ENCODE measurements at regions not wholly inside any gene's neighbourhood (a gene's known extent, or its start where the extent isn't known, plus 50 kb on each side); places are given as distances from the start of the nearest gene placed in this dataset.
"Not testable (repeated sequence)": the region's sequence is repeated elsewhere in the genome, so short reads cannot be mapped to it uniquely, and the experiment has no call there.

DNA sequence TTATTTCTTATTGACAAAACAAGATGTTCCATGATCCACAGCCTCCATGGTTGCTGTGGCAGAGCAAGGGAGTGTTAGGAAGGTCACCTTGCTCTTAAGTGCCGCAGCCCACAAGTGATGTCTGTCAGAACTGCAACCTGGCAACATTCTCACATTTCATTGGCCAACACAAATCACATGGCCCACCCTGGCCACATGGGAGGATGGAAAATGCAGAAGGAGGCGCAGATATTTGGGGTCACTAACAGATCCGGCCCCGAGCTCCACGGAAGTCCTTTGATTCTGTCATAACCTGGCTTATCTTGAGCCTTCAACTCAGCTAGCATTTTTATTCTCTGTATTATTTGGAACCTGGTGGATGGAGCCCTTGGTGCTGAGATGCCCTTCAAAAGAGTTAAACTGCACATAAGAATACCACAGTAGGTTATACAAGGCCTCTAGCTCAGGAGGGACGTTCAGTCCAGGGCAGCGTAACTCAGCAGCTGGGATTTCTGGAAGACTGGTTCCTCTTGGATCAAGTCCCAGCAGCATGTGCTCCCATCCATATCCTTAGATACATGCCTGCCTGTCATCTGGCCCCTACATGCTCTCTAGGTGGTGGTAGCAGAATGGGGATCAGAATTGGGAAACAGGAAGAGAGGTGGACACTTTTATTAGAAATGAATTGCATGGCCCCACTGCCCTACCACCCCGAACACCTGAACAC lies 508.1 kb downstream of the HAPSTR1 start:
- no peak for DNase-seq

DNA sequence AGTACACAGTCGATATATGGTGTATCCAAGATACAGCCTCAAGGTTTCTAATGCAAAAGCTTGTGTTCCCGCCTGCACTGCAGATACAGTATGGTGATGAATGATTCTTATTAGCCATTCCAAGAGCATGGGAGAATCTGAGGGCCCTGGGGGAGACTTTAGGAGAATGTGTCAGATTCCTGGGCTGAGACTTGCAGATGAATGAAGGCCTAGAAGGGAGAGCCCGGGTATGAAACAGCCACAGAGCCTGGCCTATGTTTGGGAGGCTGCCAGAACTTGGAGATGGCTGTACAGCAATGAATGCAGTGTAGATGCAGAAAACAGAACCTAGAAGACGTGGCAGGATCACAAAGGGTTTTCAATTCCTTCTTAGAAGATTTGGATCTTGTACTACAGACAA lies 510.7 kb downstream of the HAPSTR1 start:
- DNase-seq = no peak

DNA sequence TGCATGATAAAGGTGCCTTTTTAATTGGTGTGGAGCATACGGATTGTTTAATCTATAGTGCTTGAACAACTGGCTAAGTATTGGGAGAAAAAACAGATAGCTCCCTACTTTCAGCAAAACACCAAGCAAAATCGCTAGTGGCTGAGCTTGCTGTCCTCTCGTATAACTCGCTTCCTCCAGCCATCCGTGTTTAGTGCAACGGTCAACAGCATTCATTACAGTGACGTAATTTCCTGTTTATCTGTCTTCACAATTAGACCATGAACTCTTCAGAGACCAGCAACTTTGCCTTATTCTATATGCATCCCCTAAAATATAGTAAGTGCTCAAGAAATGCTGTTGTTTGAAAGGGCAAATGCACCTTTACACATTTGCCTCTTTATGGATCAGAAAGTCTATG lies 511.9 kb downstream of the HAPSTR1 start:
- DNase-seq = no peak

DNA sequence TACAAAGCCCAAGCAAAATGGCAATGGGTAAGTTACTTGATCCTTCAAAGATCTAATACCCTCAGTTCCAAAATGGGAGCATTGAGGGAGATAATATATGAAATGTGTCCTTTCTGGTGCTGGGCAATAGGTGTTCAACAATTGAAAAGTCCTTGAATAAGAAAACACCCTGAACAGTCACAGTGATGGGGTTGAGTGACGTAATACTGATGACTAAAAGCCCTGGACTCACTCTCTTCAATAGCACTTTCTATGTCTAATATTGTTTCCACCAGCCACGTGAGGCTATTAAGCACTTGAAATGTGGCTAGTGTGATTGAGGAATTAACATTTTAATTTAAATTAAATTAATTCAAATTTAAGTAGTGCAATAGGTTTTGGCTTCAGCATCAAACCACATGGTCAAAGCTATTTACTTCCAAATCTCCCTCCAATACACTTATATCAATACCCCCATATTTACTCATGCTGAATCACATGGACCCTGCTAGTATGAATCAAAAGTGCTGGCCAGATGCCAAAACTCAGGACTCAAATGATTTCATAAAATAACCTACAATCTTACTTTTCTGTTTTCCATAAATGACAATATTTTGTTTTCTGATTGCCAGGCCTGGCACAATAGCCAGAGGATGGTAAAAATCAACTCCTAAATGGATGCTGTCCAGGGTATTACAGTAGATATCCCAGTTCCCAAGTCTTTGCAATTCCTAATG lies 516.2 kb downstream of the HAPSTR1 start:
- no peak for DNase-seq

DNA sequence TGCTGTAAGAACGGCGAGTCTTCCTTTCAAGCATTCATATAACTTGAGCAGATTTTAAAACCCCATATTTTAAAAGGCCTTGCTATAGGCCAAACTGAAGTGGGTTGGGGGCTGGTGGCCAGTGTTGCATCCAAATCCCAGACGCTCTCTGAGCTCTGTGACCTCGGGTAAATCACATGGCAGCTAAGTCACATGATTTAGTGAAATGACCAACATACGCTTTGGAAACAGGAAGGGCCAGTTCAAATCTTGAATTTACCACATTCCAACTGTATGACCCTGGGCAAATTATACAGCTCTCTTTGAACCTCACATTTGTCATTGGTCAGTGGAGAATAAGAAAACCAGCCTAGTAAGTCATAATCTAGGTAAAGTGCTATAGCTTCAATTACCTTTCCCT lies 519.3 kb downstream of the HAPSTR1 start:
- no peak for DNase-seq

DNA sequence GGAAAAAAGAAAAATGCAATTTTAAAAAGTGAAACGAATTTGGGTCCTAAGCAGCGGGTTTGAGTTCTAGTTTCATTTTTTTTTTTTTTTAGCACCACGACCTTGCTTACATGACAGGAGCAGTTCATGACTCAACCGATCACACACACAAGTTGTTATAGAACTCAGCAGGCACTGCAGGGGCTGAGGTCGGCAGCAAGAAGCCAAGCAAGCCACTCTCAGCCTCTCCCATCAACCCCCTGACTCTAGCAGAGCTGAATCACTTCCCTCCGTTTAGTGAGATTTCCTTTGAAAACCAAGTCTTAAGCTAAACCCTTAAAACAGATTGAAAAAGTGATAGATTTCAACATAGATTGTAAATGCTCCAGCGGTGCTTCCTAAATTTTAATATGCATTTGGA lies 520.8 kb downstream of the HAPSTR1 start:
- no peak for DNase-seq

DNA sequence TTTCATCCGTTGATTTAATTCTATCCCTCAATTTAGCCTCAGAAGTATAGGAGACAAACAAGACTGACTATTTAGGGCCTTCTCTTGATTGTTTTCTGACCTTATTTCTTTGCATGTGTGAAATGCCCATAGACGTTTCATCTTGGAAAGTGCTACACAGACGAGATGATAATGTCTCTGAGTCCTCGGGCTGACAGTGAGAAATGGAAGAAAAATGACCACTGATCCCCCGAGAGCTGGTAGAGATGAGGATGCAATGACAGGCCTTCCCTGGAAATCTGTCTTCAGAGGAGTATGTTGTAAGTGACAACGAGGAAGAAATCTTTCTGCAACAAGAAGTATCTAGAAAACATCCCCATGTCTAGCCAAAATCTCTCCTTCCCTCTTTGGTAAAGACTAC lies 522.9 kb downstream of the HAPSTR1 start:
- DNase-seq = no peak

DNA sequence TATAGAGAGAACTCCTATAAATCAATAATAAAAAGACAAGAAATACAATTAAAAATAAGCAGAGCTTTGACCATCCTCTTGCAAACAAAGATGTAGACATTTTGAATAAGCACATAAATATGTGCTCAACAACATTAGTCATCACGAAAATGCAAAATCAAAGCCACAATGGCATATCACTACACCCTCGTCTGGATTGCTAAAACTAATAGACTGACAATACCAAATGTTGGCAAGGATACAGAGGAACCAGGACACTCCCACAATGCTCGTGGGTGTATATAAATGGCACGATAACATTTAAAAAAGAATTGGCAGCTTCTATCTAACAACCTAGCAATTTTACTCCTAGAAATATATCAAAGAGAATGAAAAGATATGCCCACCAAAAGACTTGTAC lies 530.8 kb downstream of the HAPSTR1 start:
- DNase-seq = no peak

DNA sequence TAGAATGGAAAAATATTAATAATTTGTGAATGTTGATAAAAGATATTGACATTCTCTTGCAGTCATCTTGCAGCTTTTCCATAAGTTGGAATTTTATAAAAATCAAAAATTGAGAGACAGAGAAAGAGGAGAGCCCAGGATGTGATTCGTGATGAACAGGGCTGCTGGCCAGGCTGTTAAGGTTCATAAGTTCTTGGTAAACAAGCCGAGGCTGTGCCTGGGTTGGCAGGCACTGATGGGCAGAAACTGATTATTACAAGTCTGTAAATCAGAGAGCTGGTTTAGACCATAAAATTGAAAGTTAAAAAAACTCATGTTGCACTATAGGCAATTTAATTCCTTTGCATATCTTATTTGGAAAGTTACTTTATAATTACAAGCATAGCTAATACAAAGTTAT lies 533.7 kb downstream of the HAPSTR1 start:
- no peak for DNase-seq

DNA sequence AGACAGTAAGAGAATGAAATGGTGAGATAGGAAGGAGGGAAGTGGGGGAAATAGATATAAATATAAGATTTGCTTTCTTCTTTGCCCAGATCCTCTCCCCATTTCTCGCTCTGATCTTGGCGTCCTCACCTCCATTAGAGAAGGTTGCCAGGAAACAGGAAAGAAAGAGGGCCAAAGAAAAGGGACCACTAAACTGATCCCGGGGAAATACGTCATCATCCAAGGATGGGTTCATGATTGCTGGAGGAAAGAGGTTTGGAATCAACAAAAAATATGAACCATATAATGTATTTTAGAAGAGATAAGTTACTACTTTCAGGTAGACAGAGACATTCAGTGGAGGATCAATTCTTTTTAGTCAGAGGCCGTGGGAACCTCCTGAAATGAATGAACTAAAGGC lies 536.0 kb downstream of the HAPSTR1 start:
- DNase-seq = no peak

DNA sequence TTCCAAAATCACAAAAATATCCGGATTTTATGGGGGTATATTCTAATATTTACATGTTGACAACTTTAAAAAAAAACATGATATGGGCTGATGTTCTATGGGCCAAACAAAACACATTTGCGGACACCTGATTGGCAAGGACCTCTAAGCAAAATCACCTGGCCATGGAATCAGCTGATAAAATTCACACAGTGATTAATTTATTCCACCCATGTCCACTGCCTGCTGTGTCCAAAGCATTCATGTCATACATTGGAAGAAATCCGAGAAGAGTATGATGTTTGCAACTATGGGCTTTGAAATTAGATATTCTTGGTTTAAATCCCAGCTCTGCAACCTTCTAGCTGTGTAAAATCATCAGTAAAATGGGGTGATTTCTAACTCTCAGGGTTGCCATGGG lies 538.7 kb downstream of the HAPSTR1 start:
- DNase-seq = no peak

DNA sequence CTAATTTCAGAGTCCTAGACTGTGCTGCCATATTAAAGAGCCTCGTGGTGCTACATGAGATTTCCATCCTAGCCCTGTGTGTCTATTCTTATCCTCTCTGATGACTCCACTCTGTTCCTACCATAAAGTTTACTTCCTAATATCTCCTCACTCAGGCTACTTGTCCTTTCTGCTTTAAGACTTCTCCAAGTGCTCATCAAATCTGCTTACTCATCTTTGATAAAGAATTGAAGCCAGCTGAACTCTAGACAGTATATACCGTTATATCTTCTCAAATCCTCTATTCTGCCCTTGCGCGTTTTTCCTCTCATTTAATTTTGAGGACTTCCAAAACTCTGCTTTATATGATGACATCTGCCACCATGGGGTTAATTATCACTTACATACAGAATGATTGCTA lies 539.5 kb downstream of the HAPSTR1 start:
- no peak for DNase-seq

DNA sequence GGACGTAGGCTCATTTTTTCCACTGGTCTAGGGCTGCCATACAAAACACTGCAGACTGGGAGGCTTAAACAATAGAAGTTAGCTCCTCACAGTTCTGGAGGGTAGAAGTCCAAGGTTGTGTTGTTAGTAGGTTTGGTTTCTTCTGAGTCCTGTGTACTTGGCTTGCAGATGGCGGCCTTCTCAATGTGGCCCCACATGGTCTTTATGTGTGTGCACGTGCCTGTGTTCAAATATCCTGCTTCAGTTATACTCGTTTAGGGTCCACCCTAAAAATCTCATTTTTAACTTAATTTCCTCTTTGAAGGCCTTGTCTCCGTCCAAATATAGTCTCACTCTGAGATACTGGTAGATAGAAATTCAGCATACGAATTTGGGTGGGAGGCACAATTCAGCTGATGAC lies 542.4 kb downstream of the HAPSTR1 start:
- DNase-seq = no peak

DNA sequence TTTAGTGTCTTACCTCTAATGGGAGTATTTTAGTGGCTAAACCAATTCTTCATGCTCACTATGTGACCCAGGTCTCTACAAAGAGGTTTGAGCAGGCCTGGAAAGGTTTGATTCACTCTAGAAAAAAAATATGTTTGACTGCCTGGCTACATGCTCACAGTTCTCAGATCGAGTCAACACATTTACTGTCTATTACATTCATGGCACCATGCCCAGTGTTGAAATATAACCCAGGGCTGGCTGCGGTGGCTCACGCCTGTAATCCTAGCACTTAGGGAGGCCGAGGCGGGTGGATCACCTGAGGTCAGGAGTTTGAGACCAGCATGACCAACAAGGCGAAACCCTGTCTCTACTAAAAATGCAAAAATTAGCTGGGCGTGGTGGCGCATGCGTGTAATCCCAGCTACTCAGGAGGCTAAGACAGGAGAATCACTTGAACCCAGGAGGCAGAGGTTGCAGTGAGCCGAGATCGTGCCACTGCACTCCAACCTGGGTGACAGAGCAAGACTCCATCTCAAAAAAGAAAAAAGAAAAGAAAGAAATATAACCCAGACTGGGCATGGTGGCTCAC lies 543.8 kb downstream of the HAPSTR1 start:
- not testable (repeated sequence) for DNase-seq

DNA sequence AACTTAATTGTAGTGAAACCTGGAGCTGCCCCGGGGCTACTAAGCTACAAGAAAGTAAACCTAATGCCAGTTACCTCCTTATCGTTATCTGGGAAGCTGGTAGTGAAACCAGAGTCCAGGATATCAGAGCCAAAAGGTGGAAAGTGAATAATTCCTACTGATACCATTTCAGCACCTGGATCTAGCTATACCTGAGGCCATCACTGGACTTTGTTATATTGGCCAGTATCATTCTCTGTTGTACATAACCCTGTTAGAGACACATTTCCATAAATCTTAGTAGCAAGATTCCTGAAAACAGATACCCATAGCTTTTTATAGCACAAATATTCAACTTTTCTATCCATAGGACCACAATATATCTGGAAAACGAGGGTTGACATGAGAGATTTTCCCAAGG lies 538.0 kb downstream of the GRIN2A start:
- DNase-seq = no peak

DNA sequence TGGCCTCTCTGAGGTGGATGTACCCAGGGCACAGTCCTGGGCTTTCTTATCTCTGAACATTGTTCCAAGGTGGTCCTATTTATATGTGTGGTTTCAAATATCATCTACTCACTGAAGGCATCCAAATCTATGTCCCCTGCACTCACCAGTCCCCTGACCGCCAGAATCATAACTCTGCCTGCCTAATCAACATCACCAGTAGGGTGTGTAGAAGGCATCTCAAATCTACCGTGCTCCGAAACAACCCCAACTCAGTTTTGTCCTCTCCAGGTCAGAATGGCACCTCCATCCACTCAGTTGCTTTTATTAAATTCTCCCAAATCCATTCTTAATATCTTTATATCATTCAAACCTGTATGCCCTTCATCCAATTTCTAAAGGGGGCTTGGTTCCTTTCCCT lies 536.3 kb downstream of the GRIN2A start:
- DNase-seq = no peak

DNA sequence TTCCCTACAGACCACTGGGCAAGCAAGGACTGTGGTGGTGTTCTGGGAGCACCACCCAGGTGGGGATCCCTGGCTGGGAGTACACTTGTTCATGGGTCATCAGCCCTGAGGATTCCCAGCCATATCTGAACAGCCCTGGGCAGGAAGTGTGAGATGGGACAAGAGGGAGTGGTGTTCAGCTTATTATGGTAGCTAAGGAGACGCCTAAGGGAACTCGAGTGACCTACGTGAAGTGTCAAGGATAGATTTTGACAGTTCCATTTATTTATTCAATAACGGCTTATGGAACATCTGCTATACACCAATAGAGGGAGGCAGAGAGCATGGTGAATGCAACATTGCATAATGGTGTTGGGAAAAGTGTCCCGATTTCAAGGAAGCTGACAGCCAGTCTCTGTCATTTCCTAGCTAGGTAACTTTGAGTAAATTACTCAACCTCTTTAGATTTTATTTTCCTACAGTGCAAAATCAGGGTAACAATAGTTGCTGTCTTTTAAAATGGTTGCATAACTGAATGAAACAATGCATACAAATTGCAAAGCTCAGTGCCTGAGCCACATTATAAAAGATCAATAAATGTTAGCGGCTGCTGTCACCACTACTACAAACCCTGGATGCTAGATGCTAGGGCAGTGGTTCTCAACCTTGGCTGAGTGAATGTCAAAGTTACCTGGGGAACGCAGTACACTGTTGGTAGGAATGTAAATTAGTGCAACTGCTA lies 534.1 kb downstream of the GRIN2A start:
- no peak for DNase-seq

DNA sequence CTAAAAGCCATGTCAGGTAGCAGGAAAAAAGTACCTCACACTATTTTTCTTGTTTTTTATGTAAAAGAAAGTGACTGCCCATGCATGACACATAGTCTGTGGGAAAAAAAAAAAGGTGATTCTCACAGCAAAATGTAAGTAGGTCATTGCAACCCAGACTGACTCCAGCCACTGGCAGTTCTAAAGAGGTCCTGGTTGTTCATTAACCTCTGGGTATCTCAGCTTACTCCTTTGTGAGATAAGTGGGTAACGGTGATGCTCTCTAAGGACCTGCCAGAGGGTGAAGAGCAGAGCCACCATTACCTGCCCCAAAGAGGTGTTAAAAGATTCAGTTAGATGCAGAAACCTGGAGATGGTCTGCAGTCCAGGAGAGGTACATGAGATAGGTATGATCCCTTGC lies 531.9 kb downstream of the GRIN2A start:
- DNase-seq = no peak

DNA sequence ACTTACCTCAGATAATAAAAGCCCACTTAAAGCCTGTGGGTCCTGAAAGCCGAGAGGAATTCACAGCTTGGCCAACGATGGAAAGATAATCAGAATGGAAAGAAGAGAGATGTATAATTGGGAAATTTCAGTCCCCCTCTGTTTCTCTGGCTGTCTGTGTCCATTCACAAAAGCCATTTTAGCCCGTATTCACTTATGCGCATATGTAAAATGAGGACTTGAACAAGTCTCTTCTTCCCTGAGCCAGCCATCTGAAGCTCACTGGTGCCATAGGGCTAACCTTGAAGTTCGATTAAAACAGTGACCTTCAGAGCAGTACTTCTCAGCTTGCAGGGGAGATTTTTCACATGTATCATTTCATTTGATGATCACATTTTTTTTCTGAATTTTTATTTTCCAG lies 527.2 kb downstream of the GRIN2A start:
- no peak for DNase-seq

DNA sequence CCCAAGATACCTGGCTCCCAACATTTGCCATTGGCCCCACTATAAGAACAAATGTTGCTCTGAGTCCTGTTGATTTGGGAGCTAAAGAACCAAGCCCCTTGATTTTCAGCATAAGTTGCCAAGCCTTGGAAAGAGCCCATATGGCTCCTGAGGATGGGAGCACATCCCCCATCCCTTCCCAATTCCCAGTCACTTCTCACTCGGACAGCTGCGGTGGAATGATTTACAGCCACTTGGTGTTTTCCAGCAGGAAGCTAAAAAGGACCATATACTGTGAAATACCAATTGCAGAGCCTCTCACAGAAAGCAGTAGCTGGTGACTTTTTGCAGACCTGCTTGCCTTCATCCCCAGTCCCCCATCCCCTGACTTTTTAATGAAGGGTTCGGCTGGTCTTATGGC lies 524.6 kb downstream of the GRIN2A start:
- DNase-seq = no peak

DNA sequence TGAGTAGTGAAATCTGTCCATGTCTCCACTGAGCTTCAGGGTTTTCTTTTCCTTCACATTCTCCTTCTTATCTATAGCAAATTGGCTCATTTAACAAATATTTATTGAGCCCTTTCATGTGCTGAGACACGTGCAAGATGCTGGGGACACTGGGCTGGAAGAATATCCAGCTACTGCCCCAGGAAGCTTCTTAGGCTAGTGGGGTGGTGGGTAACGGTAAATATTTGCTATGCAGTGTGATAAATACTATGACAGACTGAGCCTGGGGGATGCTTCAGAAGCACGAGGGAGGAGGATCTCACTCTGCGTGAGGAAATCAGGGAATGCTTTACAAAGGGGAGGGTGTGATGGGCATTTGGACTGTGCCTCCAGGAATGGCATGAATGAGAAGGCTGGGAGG lies 524.1 kb downstream of the GRIN2A start:
- no peak for DNase-seq

DNA sequence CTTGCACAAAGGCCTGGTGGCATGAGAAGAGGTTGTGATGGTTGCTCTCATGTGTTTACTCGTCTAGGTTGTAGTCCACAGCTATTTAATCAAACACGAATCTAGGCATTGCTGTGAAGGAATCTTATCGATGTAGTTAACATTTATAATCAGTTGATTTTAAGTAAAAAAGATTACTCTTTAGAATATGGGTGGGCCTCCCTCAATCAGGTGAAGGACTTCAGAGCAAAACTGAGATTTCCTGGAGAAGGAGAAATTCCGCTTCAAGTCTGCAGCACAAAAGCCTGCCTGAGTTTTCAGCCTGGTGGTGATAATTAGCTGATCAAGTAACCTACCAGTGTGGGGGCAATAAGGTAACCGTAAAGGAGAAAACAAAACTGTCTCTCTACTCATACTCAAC lies 523.6 kb downstream of the GRIN2A start:
- DNase-seq = no peak

DNA sequence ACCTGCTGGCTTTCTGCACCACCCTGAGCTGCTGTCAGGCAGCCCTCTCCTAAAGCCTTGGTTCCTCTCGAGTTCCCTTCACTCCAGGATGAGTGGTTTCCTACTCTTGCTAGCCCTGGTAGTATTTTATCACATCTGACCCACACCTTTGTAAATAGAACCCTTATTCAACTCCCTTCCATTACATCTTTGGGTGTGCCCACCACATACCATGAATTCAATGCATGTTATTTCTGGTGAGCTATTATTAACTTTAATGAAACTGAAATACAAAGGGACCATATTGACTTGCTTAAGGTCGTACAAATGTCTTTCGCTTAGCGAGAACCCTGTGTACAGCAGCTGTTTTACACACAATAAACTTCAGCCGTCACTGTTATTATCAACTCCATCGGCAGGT lies 521.3 kb downstream of the GRIN2A start:
- no peak for DNase-seq

Data from NCI-H2107 (cell line).